Mucosa of descending colon (tissue), 3 donors: ENCODE measurements at regions not wholly inside any gene's neighbourhood (a gene's known extent, or its start where the extent isn't known, plus 50 kb on each side); places are given as distances from the start of the nearest gene placed in this dataset.

Source experiments
- ATAC-seq: fragments of 200-7000 bp; cut with Tn5 transposase; one replicate; pipeline ENCODE4 v1.9.1; 2020; ENCODE audit warnings: mild to moderate bottlenecking, moderate library complexity
- DNase-seq, 3 donors: peaks; one replicate each; pipeline ENCODE4 v3.0.0-alpha.2; 2020
- H3K36me3 ChIP-seq: fragments of 200-600 bp; one replicate; pipeline ENCODE4 v1.8.0; 2021; ENCODE audit warnings: low read depth, mild to moderate bottlenecking
- H3K4me1 ChIP-seq: fragments of 200-600 bp; one replicate; pipeline ENCODE4 v1.8.0; 2021; ENCODE audit warnings: low read depth, mild to moderate bottlenecking
- H3K4me3 ChIP-seq: fragments of 200-600 bp; one replicate; pipeline ENCODE4 v1.8.0; 2021; ENCODE audit warnings: mild to moderate bottlenecking
- H3K9me3 ChIP-seq: fragments of 200-600 bp; one replicate; pipeline ENCODE4 v1.8.0; 2021; ENCODE audit warnings: mild to moderate bottlenecking
- CTCF ChIP-seq: fragments of 200-600 bp; IDR thresholded peaks from one replicate; pipeline ENCODE4 v1.8.0; 2022; ENCODE audit warnings: antibody characterized with exemption, mild to moderate bottlenecking
- intact Hi-C, 2 donors: fragments of 100-400 bp; cut with DNase I in 1 of 2; cut with micrococcal nuclease in 1 of 2; formaldehyde crosslinking; loops; one replicate each; pipeline versions ENCODE4 v1.11.0 to v1.11.1; 2022; cut with DNase I, micrococcal nuclease
- donor health status: DM: no; HTN: no; CAD: no; lungs with moderate emphysema.
- donor health status: DM: no; HTN: no; CAD: no.
- donor health status: DM: no; HTN: yes; CAD: no.

DNA sequence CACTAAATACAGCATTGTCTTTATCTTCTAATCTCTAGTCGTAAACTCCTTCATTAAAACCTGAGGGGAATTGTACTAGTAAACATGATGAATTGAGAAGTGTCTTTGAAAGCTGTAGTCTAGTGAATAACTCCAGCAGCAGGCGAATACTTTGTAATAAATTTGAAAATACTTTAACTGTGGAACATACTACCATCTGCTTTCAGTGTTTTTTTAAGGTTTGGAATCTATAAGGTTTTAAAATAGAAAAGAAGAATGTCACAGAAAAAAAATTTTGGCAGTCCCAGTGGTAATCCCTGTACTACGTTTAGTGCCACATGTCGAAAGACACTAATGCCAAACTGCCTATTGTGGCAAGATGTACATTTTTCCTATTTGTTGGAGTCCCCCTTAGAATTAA, 379.0 kb upstream of the NUDT12 start:
- no peak for TF ChIP-seq CTCF
- ATAC-seq = no peak
- Histone ChIP-seq H3K36me3 (no peaks in the 10 kb centered on the region), H3K9me3 (no peaks in the 10 kb centered on the region), H3K4me3 (no peak overlapping the region), H3K4me1 (no peaks in the 10 kb centered on the region)
- intact Hi-C loops = no loop called here
- DNase-seq = no peak

DNA sequence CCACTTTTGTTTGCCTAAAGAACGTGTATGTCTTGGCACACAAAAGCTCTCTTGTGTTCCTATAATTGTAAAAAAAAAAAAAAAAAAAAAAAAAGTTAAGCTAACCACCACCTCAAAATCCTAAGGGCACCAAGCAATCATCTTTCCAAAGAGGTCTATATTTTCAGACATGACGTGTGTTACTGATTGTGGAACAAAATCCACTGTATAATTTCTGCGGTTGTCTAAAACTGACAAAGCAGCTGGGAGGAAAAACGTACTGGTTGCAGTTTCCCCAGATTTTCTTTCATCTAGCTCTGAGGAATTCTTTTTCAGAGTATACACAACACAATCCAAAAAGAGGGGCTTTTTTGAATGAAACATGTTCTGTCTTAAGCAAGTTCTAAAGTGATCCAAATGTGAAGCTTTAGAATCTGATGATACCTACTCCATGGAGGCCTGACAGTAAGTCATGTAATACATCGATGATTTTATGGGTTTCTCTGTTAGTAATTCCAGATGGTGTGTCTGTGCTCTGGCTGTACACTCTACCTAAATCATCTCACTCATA, 375.6 kb upstream of the NUDT12 start:
- no peak for TF ChIP-seq CTCF
- intact Hi-C loops = no loop called here
- Histone ChIP-seq H3K4me3 (no peak overlapping the region), H3K9me3 (no peaks in the 10 kb centered on the region), H3K4me1 (no peaks in the 10 kb centered on the region), H3K36me3 (no peaks in the 10 kb centered on the region)
- no peak for ATAC-seq
- no peak for DNase-seq

DNA sequence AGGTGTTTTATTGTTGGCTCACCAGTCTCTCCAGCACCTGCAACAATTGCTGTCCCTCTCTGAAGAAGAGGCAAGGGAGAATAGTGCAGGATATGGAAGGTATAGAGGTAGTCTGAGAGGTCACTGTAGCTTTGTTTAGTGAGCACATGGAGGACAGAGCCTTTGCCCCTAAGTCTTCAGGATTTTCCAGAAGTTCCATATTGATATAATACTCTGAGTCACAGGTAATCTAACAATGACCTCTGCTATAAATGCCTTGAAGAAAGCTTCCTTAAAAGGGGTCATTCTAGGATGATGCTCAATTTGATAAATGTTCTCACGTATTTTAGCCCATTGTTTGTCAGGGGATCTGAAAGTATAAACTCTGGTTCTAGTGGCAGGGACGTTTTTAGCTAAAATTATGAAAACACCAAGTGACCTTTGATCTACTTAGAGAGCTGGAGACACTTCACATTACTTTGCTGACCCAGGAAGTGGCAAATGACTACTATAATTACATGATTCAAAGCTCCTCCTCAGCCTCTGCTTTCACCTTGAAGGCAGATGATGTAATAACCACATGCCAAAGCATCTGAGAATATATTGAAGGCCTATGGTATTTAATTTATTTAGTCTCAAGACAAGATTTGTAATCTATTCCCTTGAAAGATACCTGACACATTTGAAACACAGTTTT, 366.9 kb upstream of the NUDT12 start:
- no peak for DNase-seq
- no peaks in the 10 kb centered on the region for H3K4me1 ChIP-seq
- ATAC-seq = peak; percentile 59
- intact Hi-C loops = no loop called here
- H3K9me3 ChIP-seq = no peaks in the 10 kb centered on the region
- no peak for TF ChIP-seq CTCF
- H3K4me3 ChIP-seq = no peak overlapping the region
- H3K36me3 ChIP-seq = no peaks in the 10 kb centered on the region

DNA sequence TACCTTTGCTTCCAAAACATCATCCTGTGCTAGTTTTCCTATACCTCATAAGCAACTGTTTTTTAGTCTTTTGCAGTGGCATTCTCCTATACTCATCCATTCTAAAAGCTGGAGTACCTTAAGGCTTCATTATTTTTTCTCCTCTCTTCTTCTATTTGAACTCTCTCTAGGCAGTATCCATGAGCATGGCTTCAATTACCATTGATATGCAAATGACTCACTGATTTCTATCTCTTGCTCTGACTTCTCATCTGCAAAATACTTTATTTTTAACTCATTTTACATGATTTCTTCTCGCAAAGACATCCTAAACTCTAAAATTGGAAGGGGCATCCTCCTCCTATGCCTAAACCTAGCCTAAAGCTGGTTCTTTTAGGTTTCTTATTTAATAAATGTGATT, 365.1 kb upstream of the NUDT12 start:
- TF ChIP-seq CTCF = no peak
- DNase-seq (no peak), ATAC-seq (no peak)
- intact Hi-C loops = no loop called here
- Histone ChIP-seq H3K9me3 (no peaks in the 10 kb centered on the region), H3K36me3 (no peaks in the 10 kb centered on the region), H3K4me3 (no peak overlapping the region), H3K4me1 (no peaks in the 10 kb centered on the region)

DNA sequence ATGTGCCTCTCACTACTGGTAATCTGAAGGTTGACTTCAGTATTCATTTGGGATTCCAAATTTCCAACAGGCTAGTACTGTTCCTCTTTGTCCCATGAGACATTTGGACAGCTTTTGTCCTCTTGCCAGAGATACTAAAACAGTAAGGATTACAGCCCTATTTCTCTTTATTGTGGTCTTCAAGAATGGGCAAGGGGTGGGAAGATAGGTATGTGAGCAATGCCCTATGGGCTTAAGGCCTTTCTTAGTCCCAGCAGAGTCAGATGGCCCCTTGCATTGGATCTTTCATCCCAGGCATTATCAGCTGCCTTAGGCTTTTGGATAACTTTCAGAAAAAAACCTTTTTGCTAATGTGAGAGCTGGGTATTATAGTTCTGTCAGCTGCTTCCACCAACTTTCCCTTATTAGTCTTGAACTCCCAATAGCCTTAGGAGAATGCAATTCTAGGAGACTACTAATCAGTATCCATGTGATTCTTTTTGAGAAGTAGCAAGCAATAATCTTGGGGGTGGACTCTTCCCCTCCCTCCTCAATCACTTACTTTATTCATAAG, 361.1 kb upstream of the NUDT12 start:
- no peak for DNase-seq
- H3K4me1 ChIP-seq = peaks cover 5% of the 10 kb centered on the region
- H3K4me3 ChIP-seq = no peak overlapping the region
- no peaks in the 10 kb centered on the region for H3K36me3 ChIP-seq
- no peak for TF ChIP-seq CTCF
- no peak for ATAC-seq
- intact Hi-C loops = no loop called here
- H3K9me3 ChIP-seq = no peaks in the 10 kb centered on the region
